Duodenal mucosa (tissue), 2 donors: ENCODE measurements at regions not wholly inside any gene's neighbourhood (a gene's known extent, or its start where the extent isn't known, plus 50 kb on each side); places are given as distances from the start of the nearest gene placed in this dataset.

Experiments
- H3K27ac ChIP-seq: one replicate; pipeline ENCODE4 v1.7.0; 2013; ENCODE audit warnings: low read depth, low read length
- H3K27me3 ChIP-seq, 2 donors: one replicate each; pipeline ENCODE4 v1.7.0; 2013; ENCODE audit warnings: low read length in 2 of 2, control low read depth in 1 of 2; ENCODE audit not compliant: insufficient read depth in 2 of 2, control insufficient read depth in 1 of 2
- H3K36me3 ChIP-seq, 2 donors: one replicate each; pipeline ENCODE4 v1.7.0; 2013; ENCODE audit warnings: low read length in 2 of 2, control low read depth in 1 of 2; ENCODE audit not compliant: insufficient read depth in 2 of 2, control insufficient read depth in 1 of 2
- H3K4me1 ChIP-seq, 2 donors: one replicate each; pipeline ENCODE4 v1.7.0; 2013; ENCODE audit warnings: low read length in 2 of 2, control low read depth in 1 of 2; ENCODE audit not compliant: insufficient read depth in 2 of 2, control insufficient read depth in 1 of 2
- H3K4me3 ChIP-seq, 2 donors: one replicate each; pipeline ENCODE4 v1.7.0; 2013; ENCODE audit warnings: low read length in 2 of 2, low read depth in 1 of 2
- H3K9ac ChIP-seq, 2 donors: one replicate each; pipeline ENCODE4 v1.7.0; 2013; ENCODE audit warnings: low read length in 2 of 2, low read depth in 1 of 2
- H3K9me3 ChIP-seq, 2 donors: one replicate each; pipeline ENCODE4 v1.7.0; 2013; ENCODE audit warnings: low read length in 2 of 2, control low read depth in 1 of 2; ENCODE audit not compliant: control insufficient read depth in 1 of 2

DNA sequence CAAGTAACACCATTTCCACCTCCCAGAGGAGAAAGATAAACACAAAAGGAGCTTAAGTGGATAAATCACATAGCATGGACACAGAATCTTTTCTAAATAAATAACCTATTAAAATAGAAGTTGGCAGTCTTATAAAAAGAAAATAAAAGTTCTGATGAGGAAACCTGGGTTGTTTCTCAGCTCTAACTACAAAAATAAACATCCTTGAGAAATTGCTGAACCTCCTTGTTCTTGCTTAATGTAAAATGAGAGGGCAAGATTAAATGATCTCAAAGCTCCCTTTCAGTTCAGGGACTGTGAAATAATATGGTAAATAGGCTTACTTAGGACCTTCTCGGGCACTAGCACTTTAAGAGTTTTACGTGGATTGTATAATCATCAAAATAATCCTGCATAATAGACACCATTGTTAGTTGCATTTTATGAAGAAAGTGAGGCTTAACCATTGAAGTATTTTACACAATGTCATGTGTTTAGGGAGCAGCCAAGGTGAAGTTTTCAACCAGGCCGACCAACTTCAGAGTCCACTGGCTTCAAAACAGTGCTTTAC lies 214.0 kb upstream of the NOVA1 start:
- no peak overlapping the region for H3K4me3 ChIP-seq
- no peaks in the 10 kb centered on the region for H3K36me3 ChIP-seq
- no peak overlapping the region for H3K9ac ChIP-seq
- no peak overlapping the region for H3K27ac ChIP-seq
- peaks cover 0 to 6% of the 10 kb centered on the region in 2 donors for H3K9me3 ChIP-seq
- H3K4me1 ChIP-seq, result no peaks in the 10 kb centered on the region
- no peaks in the 10 kb centered on the region for H3K27me3 ChIP-seq

DNA sequence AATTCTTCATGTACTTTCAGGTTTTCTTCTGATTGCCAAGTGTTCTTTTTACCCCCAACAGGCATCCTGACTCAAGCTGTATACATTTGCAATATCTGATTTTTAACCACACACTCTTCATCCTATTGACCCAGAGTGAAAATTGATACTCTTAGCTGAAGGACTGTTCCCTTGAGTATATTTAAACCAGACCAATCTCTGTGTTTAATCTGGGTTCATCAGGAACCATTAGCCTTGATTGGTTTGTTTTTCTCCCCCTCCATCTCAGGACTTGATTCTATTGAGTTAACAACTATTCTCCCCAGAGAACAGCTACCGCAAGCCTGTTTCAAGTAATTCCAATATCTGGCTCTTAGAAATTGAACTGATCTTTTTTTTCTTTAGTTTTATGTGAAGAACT lies 222.3 kb upstream of the NOVA1 start:
- H3K36me3 ChIP-seq, result no peaks in the 10 kb centered on the region
- peaks cover 0 to 4% of the 10 kb centered on the region in 2 donors for H3K9me3 ChIP-seq
- H3K4me3 ChIP-seq, result no peak overlapping the region
- no peak overlapping the region for H3K27ac ChIP-seq
- no peak overlapping the region for H3K9ac ChIP-seq
- H3K27me3 ChIP-seq, result no peaks in the 10 kb centered on the region
- no peaks in the 10 kb centered on the region for H3K4me1 ChIP-seq

DNA sequence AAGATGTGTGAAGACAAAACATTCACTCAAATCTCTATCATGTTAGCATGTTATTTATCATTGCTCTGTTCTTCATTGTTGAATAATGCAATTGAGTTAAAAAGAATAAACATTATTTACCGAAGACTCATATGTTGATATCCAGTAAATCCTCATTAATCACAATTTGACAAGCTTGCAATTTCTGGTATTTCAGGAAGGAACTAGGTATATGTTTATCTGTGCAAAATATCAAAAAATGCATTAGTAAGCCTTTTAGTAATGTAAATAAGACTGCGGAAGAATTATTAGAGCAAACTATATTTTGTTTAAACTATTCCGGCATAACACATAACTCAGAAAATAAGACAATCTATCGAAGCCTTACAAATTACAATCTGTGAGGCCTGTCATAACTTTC lies 222.7 kb upstream of the NOVA1 start:
- Histone ChIP-seq H3K27me3 (no peaks in the 10 kb centered on the region), H3K4me3 (no peak overlapping the region), H3K36me3 (no peaks in the 10 kb centered on the region), H3K4me1 (no peaks in the 10 kb centered on the region), H3K27ac (no peak overlapping the region), H3K9ac (no peak overlapping the region), H3K9me3 (peaks cover 0 to 4% of the 10 kb centered on the region in 2 donors)

DNA sequence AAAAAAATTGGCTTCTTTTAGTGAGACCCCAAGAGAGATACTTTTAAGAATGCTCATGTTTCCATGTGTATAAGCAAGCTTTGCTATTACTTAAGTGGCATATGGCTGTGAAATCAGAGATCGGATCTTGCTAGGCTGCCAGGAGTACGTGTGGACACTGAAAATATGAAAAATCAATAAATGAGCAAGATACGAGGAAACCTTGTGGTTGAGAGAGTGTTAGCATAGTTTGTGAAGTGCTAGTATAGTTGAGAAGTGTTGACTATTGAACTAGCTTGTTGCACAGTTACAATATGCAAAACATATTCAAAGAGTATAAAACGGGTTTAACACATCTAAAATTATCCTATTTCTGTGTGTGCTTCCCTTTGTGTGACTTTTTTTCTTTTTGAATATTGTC lies 230.9 kb upstream of the NOVA1 start:
- Histone ChIP-seq H3K9me3 (peaks cover 0 to 10% of the 10 kb centered on the region in 2 donors), H3K27ac (no peak overlapping the region), H3K27me3 (no peaks in the 10 kb centered on the region), H3K4me3 (no peak overlapping the region), H3K9ac (no peak overlapping the region), H3K36me3 (no peaks in the 10 kb centered on the region), H3K4me1 (no peaks in the 10 kb centered on the region)

DNA sequence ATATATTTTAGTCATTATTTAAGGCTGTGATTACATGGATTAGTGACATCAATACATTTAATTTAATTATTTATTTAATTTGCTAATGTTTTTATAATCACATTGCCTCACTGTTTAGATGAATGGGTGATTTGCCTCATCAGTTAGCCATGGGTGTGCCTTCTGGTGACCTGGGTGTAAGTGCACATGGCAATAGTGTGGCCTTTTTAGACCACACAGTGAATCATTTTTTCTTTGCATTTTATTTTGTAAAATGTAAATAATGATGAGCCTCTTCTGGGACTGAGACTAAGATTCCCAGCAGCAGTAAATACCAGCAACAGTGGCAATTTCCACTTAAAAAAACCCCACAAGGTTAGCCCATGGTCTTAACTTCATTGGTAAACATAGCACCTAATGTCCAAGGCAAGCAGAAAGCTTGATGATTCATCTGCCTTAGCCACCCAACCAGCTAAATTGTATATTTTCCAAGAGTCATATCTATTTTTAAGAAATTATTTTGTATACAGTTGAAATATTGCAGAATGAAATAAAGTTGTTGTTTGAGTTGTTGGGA lies 235.9 kb upstream of the NOVA1 start:
- no peaks in the 10 kb centered on the region for H3K27me3 ChIP-seq
- H3K4me3 ChIP-seq, result no peak overlapping the region
- H3K9ac ChIP-seq, result no peak overlapping the region
- H3K27ac ChIP-seq, result no peak overlapping the region
- no peaks in the 10 kb centered on the region for H3K36me3 ChIP-seq
- no peaks in the 10 kb centered on the region for H3K4me1 ChIP-seq
- H3K9me3 ChIP-seq, result peaks cover 0 to 2% of the 10 kb centered on the region in 2 donors

DNA sequence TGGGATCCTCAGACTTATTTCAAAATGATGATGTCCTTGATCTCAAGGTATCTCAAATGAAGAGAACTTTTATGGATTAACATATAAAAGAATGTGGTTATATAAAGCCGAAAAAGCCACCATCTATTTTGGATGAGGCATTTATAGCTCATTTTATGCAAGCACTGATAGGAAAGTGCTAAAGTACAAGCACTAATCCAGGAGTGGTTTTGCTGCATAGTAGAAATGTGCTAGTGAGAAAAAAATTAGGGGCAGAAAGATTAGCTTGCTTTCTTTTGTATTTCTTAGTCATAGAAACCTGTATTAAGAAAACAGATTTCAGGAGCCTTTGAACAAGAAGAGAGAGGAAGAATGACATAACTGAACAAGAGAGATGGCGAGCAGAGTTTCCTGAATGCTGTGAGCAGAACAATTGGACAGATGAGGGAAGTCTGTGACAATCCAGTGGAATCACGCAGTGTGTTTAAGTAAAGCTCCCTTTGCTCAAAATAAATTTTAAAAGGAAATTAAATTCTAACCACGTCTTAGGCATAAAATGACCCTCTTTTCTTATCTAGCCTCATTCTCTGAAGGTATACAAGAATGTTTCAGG lies 238.2 kb upstream of the NOVA1 start:
- no peaks in the 10 kb centered on the region for H3K4me1 ChIP-seq
- no peaks in the 10 kb centered on the region for H3K9me3 ChIP-seq
- H3K36me3 ChIP-seq, result no peaks in the 10 kb centered on the region
- H3K9ac ChIP-seq, result no peak overlapping the region
- H3K27me3 ChIP-seq, result no peaks in the 10 kb centered on the region
- no peak overlapping the region for H3K4me3 ChIP-seq
- no peak overlapping the region for H3K27ac ChIP-seq

DNA sequence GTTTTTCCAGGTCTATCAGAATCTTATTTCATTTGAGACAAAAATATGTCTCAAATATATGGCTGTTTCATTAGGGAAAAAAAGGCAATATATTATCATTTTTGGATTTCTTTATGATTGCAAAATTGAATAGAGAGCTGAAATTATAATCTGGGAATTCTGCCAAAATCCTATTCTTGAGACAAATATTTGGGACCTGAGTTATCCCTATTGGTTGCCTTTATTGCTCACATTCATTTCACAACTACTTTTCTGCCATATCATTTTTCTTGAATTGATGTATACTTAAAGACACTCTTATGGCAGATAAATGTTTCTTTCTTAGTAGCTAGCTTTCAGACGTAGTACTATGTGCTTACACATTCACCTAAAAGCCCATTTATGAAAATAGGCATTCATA lies 241.6 kb upstream of the NOVA1 start:
- H3K36me3 ChIP-seq, result no peaks in the 10 kb centered on the region
- no peak overlapping the region for H3K27ac ChIP-seq
- no peaks in the 10 kb centered on the region for H3K9me3 ChIP-seq
- H3K27me3 ChIP-seq, result no peaks in the 10 kb centered on the region
- no peaks in the 10 kb centered on the region for H3K4me1 ChIP-seq
- H3K9ac ChIP-seq, result no peak overlapping the region
- H3K4me3 ChIP-seq, result no peak overlapping the region

DNA sequence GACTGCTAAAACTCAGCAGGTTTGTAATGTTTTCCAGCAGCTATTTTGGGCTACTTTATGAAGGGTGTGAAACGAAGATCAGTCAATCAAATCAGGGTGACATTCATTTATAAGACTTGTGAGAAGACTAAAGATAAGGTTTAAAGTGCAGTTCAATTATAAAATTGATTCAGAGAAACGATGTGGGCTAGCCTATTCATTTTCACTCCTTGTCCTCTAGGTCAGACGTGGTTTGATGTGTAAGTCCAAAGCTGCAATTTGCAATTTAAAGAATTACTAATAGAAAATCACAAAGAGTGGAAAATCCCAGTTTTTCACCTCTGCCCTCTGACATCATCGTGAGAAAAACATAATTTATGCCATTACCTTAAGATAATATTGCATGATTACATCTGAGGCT lies 243.5 kb upstream of the NOVA1 start:
- Histone ChIP-seq H3K4me3 (no peak overlapping the region), H3K36me3 (no peaks in the 10 kb centered on the region), H3K27ac (no peak overlapping the region), H3K9ac (no peak overlapping the region), H3K4me1 (no peaks in the 10 kb centered on the region), H3K9me3 (no peaks in the 10 kb centered on the region), H3K27me3 (no peaks in the 10 kb centered on the region)

DNA sequence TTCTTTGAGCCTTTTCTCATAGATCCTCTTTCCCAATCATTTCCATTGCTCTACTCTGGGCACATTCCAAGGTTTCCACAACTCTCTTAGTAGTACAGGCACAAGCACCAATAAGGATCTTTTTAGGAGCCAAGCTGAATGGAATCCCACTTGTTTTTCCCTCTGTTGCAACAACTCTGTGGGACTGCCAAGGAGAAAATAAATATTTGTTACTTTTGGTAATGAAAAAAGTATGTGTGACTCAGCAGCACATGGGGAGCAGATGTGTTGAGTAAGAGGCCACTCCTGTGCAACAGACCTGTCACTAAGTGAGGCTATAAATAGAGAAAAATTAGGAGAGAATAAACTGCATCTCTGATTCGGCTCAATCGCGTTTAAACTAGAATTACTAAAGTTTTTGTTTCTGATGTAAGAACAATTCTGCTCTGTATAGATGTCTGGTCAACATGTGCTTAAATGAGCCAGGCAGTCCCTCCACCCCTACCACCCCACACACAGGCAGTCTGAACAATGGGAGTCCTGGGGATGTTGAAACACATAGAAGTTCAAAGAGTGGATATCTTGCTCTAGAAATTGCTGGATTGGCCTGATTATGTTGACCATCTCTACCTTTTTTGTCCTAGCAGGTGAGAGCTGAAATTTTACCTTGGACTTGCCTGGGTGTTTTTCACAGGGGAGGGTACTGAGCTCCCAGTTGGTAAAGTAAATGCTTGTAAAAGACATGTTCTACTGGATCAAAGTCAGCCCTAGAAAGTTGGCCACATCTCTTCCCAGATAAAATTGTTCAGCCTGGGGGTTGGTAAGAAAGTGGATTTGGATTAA lies 244.3 kb upstream of the NOVA1 start:
- no peaks in the 10 kb centered on the region for H3K9me3 ChIP-seq
- no peak overlapping the region for H3K27ac ChIP-seq
- H3K9ac ChIP-seq, result no peak overlapping the region

DNA sequence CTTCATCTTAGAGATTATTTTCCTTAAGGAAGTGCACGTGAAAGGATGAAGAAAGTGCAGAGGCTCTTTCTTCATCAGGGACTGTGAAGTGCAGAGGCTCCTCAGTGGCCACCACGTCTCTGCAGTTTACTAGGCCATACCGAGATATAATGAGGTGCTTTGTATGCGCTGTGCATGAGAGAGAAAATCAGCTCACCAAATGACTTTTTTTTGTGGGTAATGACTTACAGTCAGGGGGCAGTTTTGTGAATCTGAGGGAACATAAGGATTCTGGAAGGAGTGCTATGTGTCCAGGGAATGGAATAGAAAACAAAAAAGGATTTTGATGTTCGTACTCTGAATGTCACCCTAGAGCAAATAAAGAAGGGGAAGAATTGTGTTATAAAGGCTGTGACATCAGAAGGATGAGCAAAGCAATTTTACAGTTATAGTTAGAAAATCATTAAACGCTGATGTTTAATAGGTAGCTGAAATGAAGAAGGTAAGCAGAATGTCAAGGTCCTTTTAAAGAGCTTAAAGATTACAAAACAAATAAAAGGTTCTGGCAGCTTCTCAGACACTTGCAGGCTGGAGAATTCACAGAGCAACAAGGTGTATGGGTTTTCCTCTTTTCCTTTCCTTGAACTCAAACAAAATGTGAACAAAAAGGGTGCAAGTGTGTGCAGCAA lies 247.5 kb upstream of the NOVA1 start:
- Histone ChIP-seq H3K36me3 (no peaks in the 10 kb centered on the region), H3K9ac (no peak overlapping the region), H3K27me3 (no peaks in the 10 kb centered on the region), H3K27ac (no peak overlapping the region), H3K9me3 (peaks cover 0 to 3% of the 10 kb centered on the region in 2 donors), H3K4me1 (no peaks in the 10 kb centered on the region), H3K4me3 (no peak overlapping the region)

More for the DNA sequence above, 244.3 kb upstream of the NOVA1 start:
- Histone ChIP-seq H3K27me3 (no peaks in the 10 kb centered on the region), H3K4me1 (no peaks in the 10 kb centered on the region), H3K36me3 (no peaks in the 10 kb centered on the region), H3K4me3 (no peak overlapping the region)
